GM10248 (cell line): ENCODE measurements at regions not wholly inside any gene's neighbourhood (a gene's known extent, or its start where the extent isn't known, plus 50 kb on each side); places are given as distances from the start of the nearest gene placed in this dataset.

Experiments
- CTCF ChIA-PET: fragments of 300-600 bp; sonication (Branson Sonifier 250); formaldehyde crosslinking; extraction: SDS; loops from one replicate; lab custom pipeline; 2021; ENCODE audit warnings: antibody characterized with exemption; lab: Yijun Ruan, JAX
- POLR2A ChIA-PET: fragments of 350-650 bp; sonication (Branson Sonifier 250); formaldehyde crosslinking; extraction: SDS; loops from one replicate; lab custom pipeline; 2020; ENCODE audit warnings: antibody characterized with exemption; lab: Yijun Ruan, JAX
- DNase-seq: peaks from one replicate; pipeline ENCODE4 v3.0.0; 2012; ENCODE audit errors: extremely low spot score
- TF ChIP-seq, protein P1 (sequence below): IDR thresholded peaks from 2 replicates; pipeline ENCODE4 v1.5.1; 2012; ENCODE audit warnings: mild to moderate bottlenecking, low read depth; ENCODE audit errors: extremely low read depth, missing control alignments, control extremely low read depth

DNA sequence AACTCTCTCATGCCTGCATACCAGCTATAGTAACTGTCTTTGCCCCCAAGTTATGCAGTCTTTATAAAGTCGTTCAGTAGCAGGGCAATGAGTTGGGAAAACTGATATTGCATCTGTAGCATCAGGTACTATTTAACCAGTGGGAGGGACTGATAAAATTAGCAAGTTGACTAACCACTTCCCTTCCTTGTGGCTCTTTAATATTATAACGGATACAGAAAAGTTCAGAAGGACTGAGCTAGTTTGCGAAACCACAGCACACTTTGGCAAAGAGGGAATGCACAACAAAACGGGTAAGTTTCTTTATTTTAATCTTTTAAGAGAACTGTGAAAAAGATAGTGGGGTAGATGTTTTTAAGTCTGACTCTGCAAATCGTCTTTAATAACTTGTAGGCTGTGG, 205.3 kb upstream of the HDAC9 start:
- CTCF ChIA-PET: interaction anchor here (0.9 to 1.9 kb wide), 4 partner anchors 9 to 583 kb away, joined by 3 to 6 read pairs (median 3); no protein-coding TSS in a partner anchor
- no peak for DNase-seq
- POLR2A ChIA-PET: no interaction called here
- TF ChIP-seq, protein P1, sequence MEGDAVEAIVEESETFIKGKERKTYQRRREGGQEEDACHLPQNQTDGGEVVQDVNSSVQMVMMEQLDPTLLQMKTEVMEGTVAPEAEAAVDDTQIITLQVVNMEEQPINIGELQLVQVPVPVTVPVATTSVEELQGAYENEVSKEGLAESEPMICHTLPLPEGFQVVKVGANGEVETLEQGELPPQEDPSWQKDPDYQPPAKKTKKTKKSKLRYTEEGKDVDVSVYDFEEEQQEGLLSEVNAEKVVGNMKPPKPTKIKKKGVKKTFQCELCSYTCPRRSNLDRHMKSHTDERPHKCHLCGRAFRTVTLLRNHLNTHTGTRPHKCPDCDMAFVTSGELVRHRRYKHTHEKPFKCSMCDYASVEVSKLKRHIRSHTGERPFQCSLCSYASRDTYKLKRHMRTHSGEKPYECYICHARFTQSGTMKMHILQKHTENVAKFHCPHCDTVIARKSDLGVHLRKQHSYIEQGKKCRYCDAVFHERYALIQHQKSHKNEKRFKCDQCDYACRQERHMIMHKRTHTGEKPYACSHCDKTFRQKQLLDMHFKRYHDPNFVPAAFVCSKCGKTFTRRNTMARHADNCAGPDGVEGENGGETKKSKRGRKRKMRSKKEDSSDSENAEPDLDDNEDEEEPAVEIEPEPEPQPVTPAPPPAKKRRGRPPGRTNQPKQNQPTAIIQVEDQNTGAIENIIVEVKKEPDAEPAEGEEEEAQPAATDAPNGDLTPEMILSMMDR: no peak

DNA sequence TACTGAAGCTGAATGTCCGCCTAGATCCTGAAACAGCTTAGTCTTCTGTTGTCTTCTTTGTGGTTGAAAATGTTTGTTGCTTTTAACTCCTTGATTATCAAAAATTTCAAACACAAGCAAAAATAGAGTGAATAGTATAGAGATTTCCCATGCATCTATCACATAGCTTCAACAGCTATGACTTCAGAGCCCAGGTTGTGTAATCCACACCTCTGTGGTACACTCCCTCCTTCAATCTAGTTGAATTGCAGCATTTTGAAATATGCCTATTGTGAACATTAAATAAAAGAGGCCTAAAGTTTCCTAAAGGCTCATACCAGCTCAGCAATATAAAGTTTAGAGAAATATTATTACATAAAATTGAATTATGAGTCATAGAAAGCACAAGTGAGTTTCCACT, 204.7 kb upstream of the HDAC9 start:
- CTCF ChIA-PET: interaction anchor here (1.9 kb wide), 1 partner anchor 10 kb away, joined by 6 read pairs; no protein-coding TSS in a partner anchor
- TF ChIP-seq, protein P1: no peak
- POLR2A ChIA-PET: no interaction called here
- no peak for DNase-seq

DNA sequence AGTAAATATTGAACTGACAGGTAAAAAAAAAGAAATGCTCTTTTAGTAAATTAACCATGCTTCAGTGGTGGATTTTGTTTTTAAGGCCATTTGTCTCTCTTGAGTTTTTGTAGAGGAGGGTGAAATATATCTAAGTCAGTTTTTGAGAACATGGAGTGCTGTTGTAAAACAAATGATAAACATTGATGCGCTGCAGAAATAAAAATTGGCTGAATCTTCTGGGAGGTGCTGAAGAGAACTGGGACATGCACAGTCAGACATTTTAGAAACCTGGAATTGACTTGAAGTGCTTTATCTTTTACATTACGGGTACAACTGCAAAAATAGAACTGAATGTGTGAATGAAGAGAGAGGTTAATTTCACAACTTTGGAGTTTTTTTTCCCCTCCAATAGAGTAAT, 203.0 kb upstream of the HDAC9 start:
- POLR2A ChIA-PET: no interaction called here
- no peak for DNase-seq
- CTCF ChIA-PET: interaction anchor here (1.1 to 1.4 kb wide), 2 partner anchors 12 to 29 kb away, joined by 3 read pairs; no protein-coding TSS in a partner anchor
- TF ChIP-seq, protein P1: no peak

DNA sequence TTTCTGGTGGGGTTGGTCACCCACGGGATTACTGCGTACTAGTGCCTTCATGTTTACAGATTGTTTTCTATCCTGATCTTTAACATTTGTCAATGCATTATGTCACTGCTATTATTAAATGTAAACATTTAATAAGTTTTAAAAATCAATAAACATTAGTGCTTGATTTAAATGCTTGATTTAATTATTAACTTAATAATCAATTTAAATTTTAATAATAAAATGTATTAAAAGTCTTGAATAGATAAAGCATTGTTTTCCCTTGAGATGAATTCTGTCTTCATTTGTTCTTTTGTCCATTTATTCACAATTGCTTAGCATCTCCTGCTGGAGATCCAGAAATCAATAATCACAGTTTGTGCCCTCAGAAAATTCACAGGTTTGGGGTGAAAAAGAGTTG, 201.8 kb upstream of the HDAC9 start:
- TF ChIP-seq, protein P1: no peak
- ChIA-PET POLR2A (no interaction called here), CTCF (interaction anchor here (1.4 kb wide), 1 partner anchor 28 kb away, joined by 3 read pairs; no protein-coding TSS in a partner anchor)
- DNase-seq: no peak

- CTCF ChIA-PET: no interaction called here
- DNase-seq: no peak
- TF ChIP-seq, protein P1: no peak
- POLR2A ChIA-PET: no interaction called here
These were observed 201.1 kb upstream of the HDAC9 start for GRCh38 chr7:18294411-18294810.

GRCh38 chr7:18295781-18296423, 199.6 kb upstream of the HDAC9 start:
- no peak for DNase-seq
- POLR2A ChIA-PET: no interaction called here
- TF ChIP-seq, protein P1: no peak
- CTCF ChIA-PET: no interaction called here
